Neural cell (in vitro differentiated cells): ENCODE measurements at regions not wholly inside any gene's neighbourhood (a gene's known extent, or its start where the extent isn't known, plus 50 kb on each side); places are given as distances from the start of the nearest gene placed in this dataset.

Experiments used
- CTCF ChIP-seq: fragments of 450-650 bp; IDR thresholded peaks from 2 replicates; pipeline ENCODE4 v1.5.1; 2014; ENCODE audit warnings: antibody characterized with exemption, mild to moderate bottlenecking, moderate library complexity; ENCODE audit not compliant: poor library complexity, severe bottlenecking
- EP300 ChIP-seq: fragments of 450-650 bp; conservative IDR thresholded peaks from 2 replicates; pipeline ENCODE4 v1.6.1; 2014; ENCODE audit warnings: antibody characterized with exemption, mild to moderate bottlenecking, moderate library complexity; ENCODE audit not compliant: poor library complexity, severe bottlenecking
- EZH2 ChIP-seq: fragments of 200-600, 300-800 bp; shearing (Covaris generic), sonication (generic); IDR thresholded peaks from 2 replicates; pipeline ENCODE4 v1.6.1; 2014; ENCODE audit warnings: antibody characterized with exemption, low read length, borderline replicate concordance, mild to moderate bottlenecking; ENCODE audit not compliant: insufficient read depth, poor library complexity, severe bottlenecking
- MXI1 ChIP-seq: fragments of 450-650 bp; conservative IDR thresholded peaks from 2 replicates; pipeline ENCODE4 v1.6.1; 2014; ENCODE audit warnings: antibody characterized with exemption, mild to moderate bottlenecking; ENCODE audit not compliant: poor library complexity, severe bottlenecking
- POLR2AphosphoS5 ChIP-seq: IDR thresholded peaks from 2 replicates; pipeline ENCODE4 v1.6.1; 2012
- RAD21 ChIP-seq: fragments of 450-650 bp; conservative IDR thresholded peaks from 2 replicates; pipeline ENCODE4 v1.6.1; 2014; ENCODE audit warnings: antibody characterized with exemption, mild to moderate bottlenecking, moderate library complexity
- SMC3 ChIP-seq: fragments of 450-650 bp; conservative IDR thresholded peaks from 2 replicates; pipeline ENCODE4 v1.6.1; 2014; ENCODE audit warnings: antibody characterized with exemption, mild to moderate bottlenecking, moderate library complexity; ENCODE audit not compliant: poor library complexity

GRCh38 chr20:60993433-60994044, 258.5 kb upstream of the CDH4 start:
- no peak for TF ChIP-seq CTCF
- TF ChIP-seq EZH2: no peak
- no peak for TF ChIP-seq POLR2AphosphoS5
- TF ChIP-seq SMC3: no peak
- TF ChIP-seq RAD21: no peak
- TF ChIP-seq MXI1: no peak
- no peak for TF ChIP-seq EP300
